ENCODE measurements at regions not wholly inside any gene's neighbourhood (a gene's known extent, or its start where the extent isn't known, plus 50 kb on each side); places are given as distances from the start of the nearest gene placed in this dataset.

GRCh38 chr6:23445157-23445710 lies 680.8 kb upstream of the NRSN1 start:
- DNase-seq: peak; percentile 78

GRCh38 chr6:23446469-23446967 lies 679.5 kb upstream of the NRSN1 start:
- peak; percentile 65 for DNase-seq

DNA sequence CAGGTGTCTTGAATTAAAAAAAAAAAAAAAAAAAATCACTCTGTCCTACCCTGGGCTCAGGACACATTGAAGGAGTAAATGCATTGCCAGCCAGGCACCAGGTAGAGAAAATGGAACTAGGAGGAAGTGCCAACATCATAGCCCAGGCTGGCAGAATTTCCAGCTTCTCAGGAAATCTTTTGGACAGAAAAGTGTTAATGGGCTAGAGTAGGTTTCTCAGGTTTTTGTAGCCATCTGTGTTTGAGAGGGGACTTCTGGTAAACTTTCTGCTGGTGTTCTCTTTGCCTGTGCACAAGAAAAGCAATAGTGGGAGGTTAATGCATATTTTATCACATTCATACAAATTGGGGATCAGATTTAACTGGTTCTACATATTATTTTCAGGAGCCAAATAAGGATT lies 678.3 kb upstream of the NRSN1 start:
- no peak for DNase-seq

DNA sequence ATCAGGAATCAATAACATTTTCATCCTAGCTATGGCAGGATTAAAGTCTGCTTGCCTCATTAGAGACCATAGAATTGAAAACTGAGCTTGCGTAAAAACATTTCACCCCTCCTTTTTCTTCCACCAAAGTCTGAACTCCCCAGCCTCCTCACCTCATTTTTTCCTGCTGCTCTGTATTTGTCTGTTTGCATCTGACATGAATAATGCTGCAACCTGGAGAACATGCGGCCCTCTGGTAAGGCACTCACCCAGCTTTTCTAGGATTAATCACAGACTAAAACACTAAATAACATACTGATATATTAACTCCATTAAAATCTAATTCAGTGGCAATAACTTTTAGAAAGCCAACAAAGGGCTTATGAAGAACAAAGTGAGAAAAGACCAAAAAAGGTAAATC lies 677.7 kb upstream of the NRSN1 start:
- no peak for DNase-seq

GRCh38 chr6:23454080-23454976 lies 671.7 kb upstream of the NRSN1 start:
- peak; percentile 47 for DNase-seq

- DNase-seq: no peak
Observed at GRCh38 chr6:23455754-23456153, 670.3 kb upstream of the NRSN1 start.

- DNase-seq: no peak
Observed at GRCh38 chr6:23456396-23456795, 669.6 kb upstream of the NRSN1 start.

DNA sequence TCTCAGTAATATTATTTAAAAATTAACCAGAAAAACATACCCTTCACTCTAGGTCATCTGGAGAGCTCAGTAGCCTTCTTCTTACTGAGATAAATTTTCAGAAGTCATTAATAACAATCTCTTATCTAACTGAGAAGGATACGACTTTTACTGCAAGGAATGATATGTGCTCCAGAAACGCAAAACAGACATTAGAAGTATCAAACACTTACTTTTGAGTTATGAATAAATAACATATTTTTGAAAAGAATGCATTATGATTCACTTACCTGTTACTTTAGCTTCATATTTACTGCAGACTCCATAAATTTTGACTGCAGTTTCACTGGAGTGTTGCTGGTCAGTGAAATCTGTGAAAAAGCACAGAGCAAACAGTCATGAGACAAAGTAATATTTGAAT lies 668.7 kb upstream of the NRSN1 start:
- DNase-seq: no peak

- no peak for DNase-seq
Observed at GRCh38 chr6:23465912-23466311, 660.1 kb upstream of the NRSN1 start.

GRCh38 chr6:23477586-23477985 lies 648.4 kb upstream of the NRSN1 start:
- no peak for DNase-seq

GRCh38 chr6:23478312-23478711 lies 647.7 kb upstream of the NRSN1 start:
- DNase-seq: no peak

- no peak for DNase-seq
Observed at GRCh38 chr6:23483896-23484295, 642.1 kb upstream of the NRSN1 start.

DNA sequence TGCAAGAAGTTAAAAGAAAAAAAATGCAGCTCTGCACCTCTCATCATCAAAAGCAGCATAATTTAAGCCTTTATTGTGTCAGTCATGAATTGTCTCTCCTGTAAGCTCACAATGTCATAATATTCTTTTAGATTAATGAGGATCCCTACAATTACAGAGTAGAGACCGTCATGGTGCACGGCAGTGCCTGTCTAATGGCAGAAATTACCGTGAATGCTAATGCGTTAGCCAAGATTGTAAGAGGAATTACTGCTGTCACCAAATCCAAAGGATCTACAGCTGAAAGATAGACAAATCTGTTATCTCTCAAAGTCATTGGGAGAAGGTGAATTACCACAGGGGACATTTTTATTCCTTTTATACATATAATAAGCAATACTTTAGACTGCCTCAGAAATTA lies 631.6 kb upstream of the NRSN1 start:
- DNase-seq: no peak

- peak; percentile 57 for DNase-seq
Observed at GRCh38 chr6:23498013-23498412, 628.0 kb upstream of the NRSN1 start.

GRCh38 chr6:23499549-23499948 lies 626.5 kb upstream of the NRSN1 start:
- no peak for DNase-seq

DNA sequence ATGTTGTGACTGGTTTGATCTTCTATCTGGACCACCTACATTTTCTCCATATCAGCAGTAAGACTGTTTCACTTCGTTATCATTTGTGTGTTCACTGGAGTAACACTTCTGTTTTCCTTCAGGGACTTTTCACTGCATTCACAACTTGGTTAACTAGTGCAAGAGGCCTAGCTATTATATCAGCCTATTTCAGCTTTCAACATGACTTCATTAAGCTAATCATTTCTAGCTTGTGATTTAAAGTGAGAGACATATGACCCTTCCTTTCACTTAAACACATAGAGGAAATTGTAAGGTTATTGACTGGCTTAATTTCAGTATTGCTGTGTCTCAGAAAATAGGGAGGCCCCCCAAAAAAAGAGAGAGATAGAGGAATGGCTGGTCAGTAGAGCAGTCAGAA lies 622.8 kb upstream of the NRSN1 start:
- no peak for DNase-seq

- DNase-seq: peak; percentile 75
Observed at GRCh38 chr6:23505026-23505425, 621.0 kb upstream of the NRSN1 start.

GRCh38 chr6:23510778-23511510 lies 615.1 kb upstream of the NRSN1 start:
- no peak for DNase-seq

DNA sequence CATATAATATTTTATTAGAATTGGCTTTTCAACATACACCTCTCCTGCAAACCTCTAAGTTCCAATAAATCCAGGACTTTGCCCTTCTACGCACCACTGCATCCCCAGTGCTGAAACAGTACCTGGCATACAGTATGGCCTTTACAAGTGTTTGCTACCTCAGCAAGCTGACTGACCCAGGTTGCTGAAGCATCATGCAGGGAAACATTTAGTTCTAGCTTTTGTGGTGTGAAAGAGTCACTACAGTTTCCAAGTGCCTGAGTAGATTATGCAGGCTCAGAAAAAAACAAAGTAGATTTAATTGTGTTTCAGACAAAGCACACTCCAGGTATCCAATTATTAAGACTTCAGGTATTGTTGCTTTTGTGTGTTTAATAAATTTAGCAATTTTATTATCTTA lies 614.2 kb upstream of the NRSN1 start:
- DNase-seq: no peak

- no peak for DNase-seq
Observed at GRCh38 chr6:23518294-23518693, 607.7 kb upstream of the NRSN1 start.

DNA sequence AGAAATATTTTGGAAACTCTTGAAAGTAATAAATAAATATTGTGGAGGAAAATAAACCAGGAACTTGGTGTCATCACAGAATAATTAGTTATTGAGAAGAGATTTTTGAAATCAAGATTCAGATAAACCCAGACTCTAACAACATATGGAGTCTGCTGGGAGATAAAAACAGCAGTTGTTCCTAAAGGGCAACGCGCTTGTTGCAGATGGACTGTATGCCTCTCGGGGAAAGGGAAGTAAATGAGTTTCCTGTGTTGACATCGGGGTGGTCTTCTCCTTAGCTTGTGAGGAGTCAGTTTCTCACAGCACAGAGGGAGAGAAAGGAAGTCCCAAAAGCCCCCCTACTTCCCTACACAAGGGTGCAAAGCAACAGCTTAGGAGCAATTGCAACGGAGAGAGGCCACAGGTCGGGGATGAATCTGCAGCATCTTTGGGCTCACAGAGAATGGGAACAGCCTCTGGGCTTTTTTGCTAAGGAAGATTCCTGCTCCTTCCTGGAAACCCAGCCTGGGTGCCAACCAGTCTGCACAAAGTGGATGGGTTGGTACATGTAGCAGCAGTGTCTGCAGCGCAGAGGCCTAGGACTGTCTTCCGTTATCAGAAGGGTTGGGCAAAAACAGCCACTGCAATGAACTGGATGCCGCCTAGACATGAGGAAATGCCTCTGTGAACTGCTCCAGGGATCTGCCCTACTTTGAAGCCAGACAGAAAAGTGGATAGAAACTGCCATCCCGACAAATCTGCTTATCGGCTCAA lies 603.0 kb upstream of the NRSN1 start:
- DNase-seq: no peak

DNA sequence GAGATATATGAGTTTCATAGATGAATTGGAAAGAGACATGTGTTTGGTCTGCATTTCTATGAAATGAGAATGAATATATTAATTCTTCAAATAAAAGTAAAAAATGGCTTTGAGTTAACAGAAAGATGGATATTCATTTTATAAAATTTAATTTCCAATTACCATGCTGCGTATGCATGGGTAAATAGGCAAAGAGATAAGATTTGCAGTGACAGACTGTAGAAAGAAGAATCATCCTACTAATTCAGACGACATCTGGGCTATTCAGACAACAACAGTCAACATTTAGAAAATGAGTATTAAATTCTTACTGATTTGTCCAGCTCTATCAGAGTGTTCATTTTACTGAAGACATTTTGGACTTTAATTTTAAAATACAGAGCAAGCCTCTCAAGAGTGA lies 602.2 kb upstream of the NRSN1 start:
- no peak for DNase-seq

- peak; percentile 28 for DNase-seq
Observed at GRCh38 chr6:23524548-23524947, 601.5 kb upstream of the NRSN1 start.
